ENCODE measurements at regions not wholly inside any gene's neighbourhood (a gene's known extent, or its start where the extent isn't known, plus 50 kb on each side); places are given as distances from the start of the nearest gene placed in this dataset.

DNA sequence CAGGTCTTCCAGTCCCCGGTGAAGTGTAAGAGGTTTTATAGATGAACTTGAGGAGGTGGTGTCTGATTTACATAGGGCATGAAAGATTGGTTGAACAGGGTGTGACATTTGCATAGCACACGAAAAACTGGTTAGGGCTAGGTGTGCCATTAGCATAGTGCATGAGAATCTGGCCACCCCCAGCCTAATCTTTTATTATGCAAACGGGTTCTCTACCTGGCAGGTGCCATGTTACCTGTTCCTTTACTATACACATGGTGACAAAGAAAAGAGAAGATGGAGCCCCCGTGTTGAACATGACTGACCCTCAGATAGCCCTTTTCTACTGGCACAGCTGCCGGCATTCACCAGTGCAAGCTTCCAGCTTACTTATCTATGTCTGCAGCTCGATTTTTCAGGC is 71.0 kb downstream of the UCHL1 start:
- DNase-seq (ENCODE audit: extremely low read depth, insufficient read length) = no peak
- H3K4me3 ChIP-seq (replicated peaks; ENCODE audit: low read depth, low read length) = no peak overlapping the region
- H3K36me3 ChIP-seq (ENCODE audit: control insufficient read depth, insufficient read depth, low read length) = no peaks in the 10 kb centered on the region
- TF ChIP-seq, protein P1, sequence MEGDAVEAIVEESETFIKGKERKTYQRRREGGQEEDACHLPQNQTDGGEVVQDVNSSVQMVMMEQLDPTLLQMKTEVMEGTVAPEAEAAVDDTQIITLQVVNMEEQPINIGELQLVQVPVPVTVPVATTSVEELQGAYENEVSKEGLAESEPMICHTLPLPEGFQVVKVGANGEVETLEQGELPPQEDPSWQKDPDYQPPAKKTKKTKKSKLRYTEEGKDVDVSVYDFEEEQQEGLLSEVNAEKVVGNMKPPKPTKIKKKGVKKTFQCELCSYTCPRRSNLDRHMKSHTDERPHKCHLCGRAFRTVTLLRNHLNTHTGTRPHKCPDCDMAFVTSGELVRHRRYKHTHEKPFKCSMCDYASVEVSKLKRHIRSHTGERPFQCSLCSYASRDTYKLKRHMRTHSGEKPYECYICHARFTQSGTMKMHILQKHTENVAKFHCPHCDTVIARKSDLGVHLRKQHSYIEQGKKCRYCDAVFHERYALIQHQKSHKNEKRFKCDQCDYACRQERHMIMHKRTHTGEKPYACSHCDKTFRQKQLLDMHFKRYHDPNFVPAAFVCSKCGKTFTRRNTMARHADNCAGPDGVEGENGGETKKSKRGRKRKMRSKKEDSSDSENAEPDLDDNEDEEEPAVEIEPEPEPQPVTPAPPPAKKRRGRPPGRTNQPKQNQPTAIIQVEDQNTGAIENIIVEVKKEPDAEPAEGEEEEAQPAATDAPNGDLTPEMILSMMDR (IDR thresholded peaks at IDR 0.05; ENCODE audit: insufficient read depth, low read length, poor library complexity, severe bottlenecking) = no peak
- no peaks in the 10 kb centered on the region for H3K27me3 ChIP-seq (replicated peaks; ENCODE audit: control insufficient read depth, insufficient read depth, low read length)

DNA sequence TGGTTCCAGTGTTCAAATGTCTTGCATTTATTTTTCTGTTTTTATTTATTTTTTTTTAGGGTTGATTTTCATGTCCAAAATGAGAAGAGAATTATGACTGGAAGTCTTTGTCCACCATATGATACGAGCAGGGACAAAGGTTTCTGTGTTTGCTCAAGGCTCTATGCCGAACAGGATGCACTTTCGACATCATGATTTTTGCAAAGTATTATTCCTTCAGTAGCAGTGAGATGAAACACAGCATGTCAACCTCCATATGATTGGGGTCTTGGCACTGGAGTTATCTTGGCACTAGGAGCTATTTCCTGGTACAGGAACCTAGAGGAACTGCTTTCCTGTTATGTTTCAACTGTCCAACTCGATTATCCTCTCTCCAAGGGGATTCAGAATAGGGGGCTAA is 72.6 kb downstream of the UCHL1 start:
- TF ChIP-seq, protein P1 (IDR thresholded peaks at IDR 0.05; ENCODE audit: insufficient read depth, low read length, poor library complexity, severe bottlenecking) = no peak
- DNase-seq (ENCODE audit: extremely low read depth, insufficient read length) = no peak
- Histone ChIP-seq H3K4me3 (replicated peaks; ENCODE audit: low read depth, low read length) (no peak overlapping the region), H3K27me3 (replicated peaks; ENCODE audit: control insufficient read depth, insufficient read depth, low read length) (no peaks in the 10 kb centered on the region), H3K36me3 (ENCODE audit: control insufficient read depth, insufficient read depth, low read length) (no peaks in the 10 kb centered on the region)

DNA sequence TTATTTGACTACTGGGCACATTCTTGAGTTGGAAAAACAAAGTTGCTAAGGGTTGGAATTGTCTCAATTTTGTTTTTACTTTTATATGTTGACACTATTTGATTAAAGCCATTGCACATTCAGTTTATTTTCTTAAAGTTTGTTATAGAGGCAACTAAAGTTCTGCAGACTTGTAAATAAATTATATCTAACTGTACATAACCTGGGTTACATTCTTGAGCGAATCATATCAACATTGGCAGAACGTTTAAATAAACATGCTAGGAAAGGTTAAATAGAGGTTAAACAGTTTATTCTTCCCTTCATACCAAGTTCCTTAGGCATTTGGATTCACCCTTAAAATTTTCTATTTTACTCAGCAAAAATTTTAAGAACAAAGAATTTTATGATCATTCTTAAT is 74.5 kb downstream of the UCHL1 start:
- TF ChIP-seq, protein P1 (IDR thresholded peaks at IDR 0.05; ENCODE audit: insufficient read depth, low read length, poor library complexity, severe bottlenecking) = no peak
- DNase-seq (ENCODE audit: extremely low read depth, insufficient read length) = no peak
- Histone ChIP-seq H3K36me3 (ENCODE audit: control insufficient read depth, insufficient read depth, low read length) (no peaks in the 10 kb centered on the region), H3K27me3 (replicated peaks; ENCODE audit: control insufficient read depth, insufficient read depth, low read length) (no peaks in the 10 kb centered on the region), H3K4me3 (replicated peaks; ENCODE audit: low read depth, low read length) (no peak overlapping the region)

DNA sequence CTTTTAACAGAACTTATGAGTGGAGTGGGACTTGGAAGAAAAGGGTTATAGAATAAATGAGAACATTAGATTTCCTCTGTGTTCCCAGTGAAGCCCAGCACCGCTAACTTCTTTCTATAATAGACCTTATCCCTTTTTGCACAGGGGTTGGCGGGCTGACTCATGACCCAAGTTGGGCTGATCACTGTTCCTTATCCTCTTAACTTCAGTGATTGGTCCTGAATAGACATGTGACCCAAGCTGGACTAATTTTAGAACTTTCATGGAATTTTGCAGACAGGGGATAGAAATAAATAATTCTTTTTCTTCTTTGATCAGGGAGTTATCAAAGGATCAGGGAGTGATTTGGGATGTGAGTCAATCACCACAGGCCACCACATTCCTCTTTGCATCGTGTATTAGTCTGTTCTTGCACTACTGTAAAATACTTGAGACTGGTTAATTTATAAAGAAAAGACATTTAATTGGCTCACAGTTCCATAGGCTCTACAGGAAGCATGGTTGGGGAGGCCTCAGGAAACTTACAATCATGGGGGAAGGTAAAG is 75.9 kb downstream of the UCHL1 start:
- Histone ChIP-seq H3K36me3 (ENCODE audit: control insufficient read depth, insufficient read depth, low read length) (no peaks in the 10 kb centered on the region), H3K4me3 (replicated peaks; ENCODE audit: low read depth, low read length) (no peak overlapping the region), H3K27me3 (replicated peaks; ENCODE audit: control insufficient read depth, insufficient read depth, low read length) (no peaks in the 10 kb centered on the region)
- TF ChIP-seq, protein P1 (IDR thresholded peaks at IDR 0.05; ENCODE audit: insufficient read depth, low read length, poor library complexity, severe bottlenecking) = no peak
- no peak for DNase-seq (ENCODE audit: extremely low read depth, insufficient read length)

DNA sequence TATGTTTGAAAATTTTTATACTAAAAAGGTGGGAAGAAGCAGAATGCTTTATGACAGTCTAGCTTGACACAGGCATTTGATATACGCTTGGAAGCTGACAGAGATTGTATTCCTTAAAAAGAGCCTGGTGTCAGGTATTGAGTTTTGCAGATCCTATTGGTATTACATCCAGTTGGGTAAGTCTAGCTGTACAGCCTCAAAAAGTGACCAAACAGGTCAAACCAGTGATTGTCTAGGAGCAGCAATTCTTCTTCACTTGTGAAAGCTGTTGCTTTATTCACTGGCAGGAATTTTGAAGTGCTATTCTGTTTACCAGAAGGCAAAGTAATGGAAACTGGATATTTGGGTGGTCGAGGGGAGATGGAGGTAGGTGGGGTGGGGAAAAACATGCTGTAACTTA is 77.5 kb downstream of the UCHL1 start:
- Histone ChIP-seq H3K27me3 (replicated peaks; ENCODE audit: control insufficient read depth, insufficient read depth, low read length) (no peaks in the 10 kb centered on the region), H3K4me3 (replicated peaks; ENCODE audit: low read depth, low read length) (no peak overlapping the region), H3K36me3 (ENCODE audit: control insufficient read depth, insufficient read depth, low read length) (no peaks in the 10 kb centered on the region)
- TF ChIP-seq, protein P1 (IDR thresholded peaks at IDR 0.05; ENCODE audit: insufficient read depth, low read length, poor library complexity, severe bottlenecking) = no peak
- no peak for DNase-seq (ENCODE audit: extremely low read depth, insufficient read length)

All from GM06990 (cell line).